DOHH2 (cell line): ENCODE measurements at regions not wholly inside any gene's neighbourhood (a gene's known extent, or its start where the extent isn't known, plus 50 kb on each side); places are given as distances from the start of the nearest gene placed in this dataset.
A peak's percentile ranks its signal among the peaks of the same experiment; 100 is the strongest.

Experiments used
- H3F3A ChIP-seq: fragments of 200-600 bp; sonication (generic), shearing (Covaris generic); 2 replicates; pipeline ENCODE4 v1.6.0; 2016; ENCODE audit warnings: antibody characterized with exemption, mild to moderate bottlenecking; ENCODE audit not compliant: control insufficient read depth, insufficient read depth
- H3K27ac ChIP-seq: fragments of 200-600 bp; sonication (generic); 2 replicates; pipeline ENCODE4 v1.5.1; 2014; ENCODE audit warnings: low read depth, mild to moderate bottlenecking, low read length, moderate library complexity
- H3K27me3 ChIP-seq: fragments of 200-600 bp; sonication (generic); 2 replicates; pipeline ENCODE4 v1.6.1; 2014; ENCODE audit warnings: mild to moderate bottlenecking, low read length, mixed read lengths; ENCODE audit not compliant: control insufficient read depth
- H3K36me3 ChIP-seq: fragments of 200-600 bp; sonication (generic); 2 replicates; pipeline ENCODE4 v1.6.1; 2014; ENCODE audit warnings: mild to moderate bottlenecking, low read length, moderate library complexity, mixed read lengths; ENCODE audit not compliant: control insufficient read depth
- H3K4me1 ChIP-seq: fragments of 200-600 bp; sonication (generic); 2 replicates; pipeline ENCODE4 v1.6.1; 2014; ENCODE audit warnings: mild to moderate bottlenecking, low read length, mixed read lengths; ENCODE audit not compliant: control insufficient read depth
- H3K4me2 ChIP-seq: fragments of 200-600 bp; sonication (generic); 2 replicates; pipeline ENCODE4 v1.6.0; 2014; ENCODE audit warnings: mild to moderate bottlenecking, low read length, moderate library complexity
- H3K4me3 ChIP-seq: fragments of 200-600 bp; sonication (generic); 2 replicates; pipeline ENCODE4 v1.5.1; 2014; ENCODE audit warnings: mild to moderate bottlenecking, low read length, mixed read lengths
- H3K79me2 ChIP-seq: fragments of 200-600 bp; sonication (generic); 2 replicates; pipeline ENCODE4 v1.6.1; 2014; ENCODE audit warnings: mild to moderate bottlenecking, low read length, mixed read lengths; ENCODE audit not compliant: control insufficient read depth
- H3K9me2 ChIP-seq: fragments of 200-600 bp; sonication (generic); replicated peaks from 2 replicates; pipeline ENCODE4 v1.6.1; 2014; ENCODE audit warnings: mild to moderate bottlenecking, low read length, mixed read lengths; ENCODE audit not compliant: control insufficient read depth
- H3K9me3 ChIP-seq: fragments of 200-600 bp; sonication (generic); 2 replicates; pipeline ENCODE4 v1.6.1; 2014; ENCODE audit warnings: antibody characterized with exemption, low read length, mixed read lengths; ENCODE audit not compliant: control insufficient read depth, insufficient read depth
- H4K20me1 ChIP-seq: fragments of 200-600 bp; sonication (generic); 2 replicates; pipeline ENCODE4 v1.6.0; 2014; ENCODE audit warnings: low read depth, mild to moderate bottlenecking, antibody characterized with exemption, low read length, moderate library complexity; ENCODE audit not compliant: control insufficient read depth, insufficient read depth
- EZH2phosphoT487 ChIP-seq: fragments of 200-600 bp; sonication (generic); IDR thresholded peaks from 2 replicates; pipeline ENCODE4 v1.6.1; 2017; ENCODE audit warnings: borderline replicate concordance, mild to moderate bottlenecking, antibody characterized with exemption, low read length, moderate library complexity, mixed read lengths
- TF ChIP-seq, protein P1 (sequence below): fragments of 200-600 bp; sonication (generic); IDR thresholded peaks from one replicate; pipeline ENCODE4 v1.5.1; 2014; ENCODE audit warnings: antibody characterized with exemption, mild to moderate bottlenecking, low read depth, low read length; ENCODE audit not compliant: poor library complexity, severe bottlenecking

DNA sequence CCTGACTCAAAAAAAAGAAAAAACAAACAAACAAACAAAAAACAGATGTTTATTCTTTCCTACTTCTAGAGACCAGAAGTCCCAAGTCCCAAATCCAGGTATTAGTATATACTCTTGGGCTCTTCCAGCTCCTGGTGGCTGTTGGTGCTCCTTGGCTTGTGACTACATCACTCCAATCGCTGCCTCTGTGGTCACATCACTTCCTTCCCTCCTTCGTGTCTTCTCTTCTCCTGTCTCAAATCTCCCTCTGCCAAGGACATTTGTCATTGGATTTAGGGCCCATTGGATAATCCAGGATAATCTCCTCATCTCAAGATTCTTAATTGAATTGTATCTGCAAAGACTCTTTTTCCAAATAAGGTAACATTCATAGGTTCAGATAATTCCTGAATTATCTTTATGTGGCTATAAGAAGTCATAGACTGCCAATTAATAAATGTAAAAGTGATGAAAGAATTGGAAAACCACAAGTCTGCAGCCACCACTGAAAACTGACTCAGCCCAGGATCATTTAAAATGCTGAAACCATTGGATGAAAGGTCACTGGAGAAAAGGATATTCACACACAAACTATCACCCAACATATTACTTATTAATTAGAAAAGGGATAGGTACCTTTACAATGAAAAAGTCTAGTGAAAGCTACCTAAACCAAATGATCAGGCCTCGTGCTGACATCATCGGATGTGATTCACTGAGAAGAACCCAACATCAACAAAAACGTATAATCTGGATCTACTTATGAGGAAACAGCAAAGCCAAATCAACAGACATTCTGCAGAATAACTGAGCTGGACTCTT is 67.1 kb downstream of the ZNF281 start:
- no peaks in the 10 kb centered on the region; the same call in 1 of the 2 replicates for H3K27me3 ChIP-seq
- H3K4me1 ChIP-seq: peaks cover 11% of the 10 kb centered on the region
- no peaks in the 10 kb centered on the region for H3K36me3 ChIP-seq
- H3K4me3 ChIP-seq: no peak overlapping the region
- TF ChIP-seq, protein P1, sequence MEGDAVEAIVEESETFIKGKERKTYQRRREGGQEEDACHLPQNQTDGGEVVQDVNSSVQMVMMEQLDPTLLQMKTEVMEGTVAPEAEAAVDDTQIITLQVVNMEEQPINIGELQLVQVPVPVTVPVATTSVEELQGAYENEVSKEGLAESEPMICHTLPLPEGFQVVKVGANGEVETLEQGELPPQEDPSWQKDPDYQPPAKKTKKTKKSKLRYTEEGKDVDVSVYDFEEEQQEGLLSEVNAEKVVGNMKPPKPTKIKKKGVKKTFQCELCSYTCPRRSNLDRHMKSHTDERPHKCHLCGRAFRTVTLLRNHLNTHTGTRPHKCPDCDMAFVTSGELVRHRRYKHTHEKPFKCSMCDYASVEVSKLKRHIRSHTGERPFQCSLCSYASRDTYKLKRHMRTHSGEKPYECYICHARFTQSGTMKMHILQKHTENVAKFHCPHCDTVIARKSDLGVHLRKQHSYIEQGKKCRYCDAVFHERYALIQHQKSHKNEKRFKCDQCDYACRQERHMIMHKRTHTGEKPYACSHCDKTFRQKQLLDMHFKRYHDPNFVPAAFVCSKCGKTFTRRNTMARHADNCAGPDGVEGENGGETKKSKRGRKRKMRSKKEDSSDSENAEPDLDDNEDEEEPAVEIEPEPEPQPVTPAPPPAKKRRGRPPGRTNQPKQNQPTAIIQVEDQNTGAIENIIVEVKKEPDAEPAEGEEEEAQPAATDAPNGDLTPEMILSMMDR: no peak
- no peak overlapping the region for H3K27ac ChIP-seq
- no peaks in the 10 kb centered on the region for H3F3A ChIP-seq
- H3K9me2 ChIP-seq: no peaks in the 10 kb centered on the region
- H3K9me3 ChIP-seq: no peaks in the 10 kb centered on the region
- H3K4me2 ChIP-seq: no peak overlapping the region
- no peaks in the 10 kb centered on the region for H4K20me1 ChIP-seq
- H3K79me2 ChIP-seq: no peaks in the 10 kb centered on the region

DNA sequence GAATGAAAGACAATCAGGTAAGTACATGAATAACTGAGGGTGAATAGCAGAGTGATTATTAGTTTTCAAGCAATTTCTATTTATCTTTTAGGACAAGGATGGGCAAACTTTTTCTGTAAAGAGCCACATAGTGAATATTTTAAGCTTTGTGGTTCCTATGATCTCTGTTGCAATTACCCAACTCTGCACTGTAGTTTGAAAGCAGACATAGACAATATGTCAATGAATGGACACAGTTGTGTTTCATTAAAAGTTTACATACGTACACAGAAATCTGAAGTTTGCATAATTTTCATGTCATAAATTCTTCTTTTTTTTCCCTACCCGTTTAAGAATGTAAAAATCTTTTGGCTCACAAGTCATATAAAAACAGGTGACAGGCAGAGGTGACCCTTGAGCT is 71.4 kb downstream of the ZNF281 start:
- Histone ChIP-seq H3K4me3 (peak overlapping the region; percentile 57), H4K20me1 (no peaks in the 10 kb centered on the region), H3K36me3 (no peaks in the 10 kb centered on the region), H3K9me2 (no peaks in the 10 kb centered on the region), H3K4me2 (peak overlapping the region; percentile 72), H3F3A (no peaks in the 10 kb centered on the region), H3K27ac (peak overlapping the region; percentile 40), H3K4me1 (peaks cover 31% of the 10 kb centered on the region), H3K79me2 (no peaks in the 10 kb centered on the region), H3K9me3 (no peaks in the 10 kb centered on the region), H3K27me3 (no peaks in the 10 kb centered on the region; the same call in 1 of the 2 replicates)
- TF ChIP-seq, protein P1: no peak
- no peak for TF ChIP-seq EZH2phosphoT487

DNA sequence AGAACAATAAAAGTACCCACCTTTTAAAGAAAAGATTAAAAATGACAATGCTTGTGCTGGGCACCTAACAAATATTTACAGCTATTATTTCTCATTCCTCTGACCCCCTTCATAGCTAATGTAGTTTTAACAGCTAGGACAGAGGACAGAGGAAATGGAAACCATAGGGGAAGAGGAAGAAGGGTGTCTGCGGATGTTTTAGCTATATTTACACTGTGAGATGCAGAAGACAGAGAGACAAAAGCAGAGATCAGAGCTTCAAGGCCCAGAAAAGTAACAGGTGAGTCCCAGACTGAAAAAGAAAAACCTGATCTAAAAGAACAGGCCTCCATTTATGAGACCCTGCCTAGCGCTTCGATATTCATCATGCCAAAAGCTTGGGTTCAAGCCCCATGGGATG is 72.0 kb downstream of the ZNF281 start:
- H3K36me3 ChIP-seq: no peaks in the 10 kb centered on the region
- H3K27me3 ChIP-seq: no peaks in the 10 kb centered on the region; the same call in 1 of the 2 replicates
- no peaks in the 10 kb centered on the region for H3K79me2 ChIP-seq
- peaks cover 31% of the 10 kb centered on the region for H3K4me1 ChIP-seq
- H3K9me2 ChIP-seq: no peaks in the 10 kb centered on the region
- TF ChIP-seq, protein P1: no peak
- TF ChIP-seq EZH2phosphoT487: no peak
- no peaks in the 10 kb centered on the region for H4K20me1 ChIP-seq
- H3K9me3 ChIP-seq: no peaks in the 10 kb centered on the region
- H3K4me2 ChIP-seq: peak overlapping the region; percentile 72
- peak overlapping the region; percentile 40 for H3K27ac ChIP-seq
- H3F3A ChIP-seq: no peaks in the 10 kb centered on the region
- peak overlapping the region; percentile 57 for H3K4me3 ChIP-seq
